ENCODE measurements at regions not wholly inside any gene's neighbourhood (a gene's known extent, or its start where the extent isn't known, plus 50 kb on each side); places are given as distances from the start of the nearest gene placed in this dataset.

GRCh38 chr4:12573716-12574115 is 910.4 kb downstream of the RAB28 start:
- Histone ChIP-seq H3F3A (ENCODE audit: low read length, unreplicated experiment) (no peaks in the 10 kb centered on the region), H3K9me2 (replicated peaks; ENCODE audit: low read length) (no peaks in the 10 kb centered on the region), H3K4me2 (ENCODE audit: low read length) (no peak overlapping the region), H4K20me1 (ENCODE audit: low read length) (no peaks in the 10 kb centered on the region), H3K79me2 (ENCODE audit: low read length) (no peaks in the 10 kb centered on the region), H3K9ac (ENCODE audit: low read length) (no peak overlapping the region), H3K9me3 (ENCODE audit: low read length) (no peaks in the 10 kb centered on the region), H3K4me3 (ENCODE audit: low read length) (no peak overlapping the region), H3K27me3 (ENCODE audit: low read length) (no peaks in the 10 kb centered on the region), H3K36me3 (ENCODE audit: low read depth, low read length) (no peaks in the 10 kb centered on the region), H3K4me1 (ENCODE audit: insufficient read depth, low read length) (no peaks in the 10 kb centered on the region), H2AFZ (ENCODE audit: low read length) (no peak overlapping the region), H3K27ac (ENCODE audit: low read length) (no peak overlapping the region)
- CTCF ChIA-PET, result no interaction called here
- intact Hi-C loops (cut with micrococcal nuclease), result no loop called here
- POLR2A ChIA-PET (ENCODE audit: unreplicated experiment), result no interaction called here
- no peak for TF ChIP-seq EZH2 (IDR thresholded peaks at IDR 0.05; ENCODE audit: low read length, unreplicated experiment)
- no peak for TF ChIP-seq EZH2phosphoT487 (IDR thresholded peaks at IDR 0.05; ENCODE audit: borderline replicate concordance, low read length)
- no TSS peak for BruUV-seq (replicated peaks)
- DNase-seq (no peak), ATAC-seq (no peak)

- intact Hi-C loops (cut with micrococcal nuclease), result no loop called here
- no peak overlapping the region for H3K27ac ChIP-seq (ENCODE audit: low read length)
- H2AFZ ChIP-seq (ENCODE audit: low read length), result no peak overlapping the region
- CTCF ChIA-PET, result no interaction called here
- TF ChIP-seq EZH2 (IDR thresholded peaks at IDR 0.05; ENCODE audit: low read length, unreplicated experiment), result no peak
- no peak for TF ChIP-seq EZH2phosphoT487 (IDR thresholded peaks at IDR 0.05; ENCODE audit: borderline replicate concordance, low read length)
- no peak for TF ChIP-seq CTCF (conservative IDR thresholded peaks at IDR 0.05; ENCODE audit: low read depth, low read length)
- DNase-seq (no peak), ATAC-seq (no peak)
- no peaks in the 10 kb centered on the region for H3K9me3 ChIP-seq (ENCODE audit: low read length)
- no peaks in the 10 kb centered on the region for H3F3A ChIP-seq (ENCODE audit: low read length, unreplicated experiment)
- POLR2A ChIA-PET (ENCODE audit: unreplicated experiment), result no interaction called here
- H3K9ac ChIP-seq (ENCODE audit: low read length), result no peak overlapping the region
- BruUV-seq (replicated peaks), result no TSS peak
- no peak overlapping the region for H3K4me3 ChIP-seq (ENCODE audit: low read length)
- H3K4me2 ChIP-seq (ENCODE audit: low read length), result no peak overlapping the region
- no peaks in the 10 kb centered on the region for H3K4me1 ChIP-seq (ENCODE audit: insufficient read depth, low read length)
- H4K20me1 ChIP-seq (ENCODE audit: low read length), result no peaks in the 10 kb centered on the region
- H3K79me2 ChIP-seq (ENCODE audit: low read length), result no peaks in the 10 kb centered on the region
- no peaks in the 10 kb centered on the region for H3K27me3 ChIP-seq (ENCODE audit: low read length)
- no peaks in the 10 kb centered on the region for H3K9me2 ChIP-seq (replicated peaks; ENCODE audit: low read length)
- no peaks in the 10 kb centered on the region for H3K36me3 ChIP-seq (ENCODE audit: low read depth, low read length)
Observed at GRCh38 chr4:12562476-12563140, 921.5 kb downstream of the RAB28 start.

- no TSS peak for BruUV-seq (replicated peaks)
- Histone ChIP-seq H3F3A (ENCODE audit: low read length, unreplicated experiment) (no peaks in the 10 kb centered on the region), H3K4me3 (ENCODE audit: low read length) (no peak overlapping the region), H3K36me3 (ENCODE audit: low read depth, low read length) (no peaks in the 10 kb centered on the region), H3K4me2 (ENCODE audit: low read length) (no peak overlapping the region), H3K9me3 (ENCODE audit: low read length) (no peaks in the 10 kb centered on the region), H3K9me2 (replicated peaks; ENCODE audit: low read length) (no peaks in the 10 kb centered on the region), H3K27me3 (ENCODE audit: low read length) (no peaks in the 10 kb centered on the region), H3K4me1 (ENCODE audit: insufficient read depth, low read length) (no peaks in the 10 kb centered on the region), H3K79me2 (ENCODE audit: low read length) (no peaks in the 10 kb centered on the region), H2AFZ (ENCODE audit: low read length) (no peak overlapping the region), H3K9ac (ENCODE audit: low read length) (no peak overlapping the region), H3K27ac (ENCODE audit: low read length) (no peak overlapping the region), H4K20me1 (ENCODE audit: low read length) (no peaks in the 10 kb centered on the region)
- no peak for TF ChIP-seq EZH2 (IDR thresholded peaks at IDR 0.05; ENCODE audit: low read length, unreplicated experiment)
- no peak for TF ChIP-seq EZH2phosphoT487 (IDR thresholded peaks at IDR 0.05; ENCODE audit: borderline replicate concordance, low read length)
- no peak for TF ChIP-seq CTCF (conservative IDR thresholded peaks at IDR 0.05; ENCODE audit: low read depth, low read length)
- no peak for ATAC-seq
- DNase-seq, result no peak
- ChIA-PET POLR2A (ENCODE audit: unreplicated experiment) (no interaction called here), CTCF (no interaction called here)
- intact Hi-C loops (cut with micrococcal nuclease), result no loop called here
Observed at GRCh38 chr4:12562021-12562420, 922.1 kb downstream of the RAB28 start.

Data from PC-3 (cell line).